ENCODE measurements at regions not wholly inside any gene's neighbourhood (a gene's known extent, or its start where the extent isn't known, plus 50 kb on each side); places are given as distances from the start of the nearest gene placed in this dataset.
"Not testable (repeated sequence)": the region's sequence is repeated elsewhere in the genome, so short reads cannot be mapped to it uniquely, and the experiment has no call there.

GRCh38 chr10:3875842-3876235, 90.8 kb upstream of the KLF6 start:
- no peaks in the 10 kb centered on the region for H3K27me3 Mint-ChIP-seq (ENCODE audit: unreplicated experiment)
- no peak overlapping the region for H3K4me3 Mint-ChIP-seq (ENCODE audit: low read depth, unreplicated experiment)
- CTCF ChIA-PET, result no interaction called here
- H3K4me1 Mint-ChIP-seq (ENCODE audit: low read depth, unreplicated experiment), result peaks cover 55% of the 10 kb centered on the region
- intact Hi-C loops (cut with micrococcal nuclease; ENCODE audit: unreplicated experiment), result loop anchor here (1.0 kb wide), 1 partner anchor 47 kb away; no protein-coding TSS in a partner anchor
- BruUV-seq (replicated peaks), result no TSS peak
- DNase-seq, result no peak
- H3K27ac Mint-ChIP-seq (ENCODE audit: unreplicated experiment), result peak overlapping the region; percentile 23
- H3K9me3 Mint-ChIP-seq (ENCODE audit: low read depth, unreplicated experiment), result no peaks in the 10 kb centered on the region
- peaks cover 3% of the 10 kb centered on the region for H3K36me3 Mint-ChIP-seq (ENCODE audit: insufficient read depth, unreplicated experiment)
- TF ChIP-seq, protein P1, sequence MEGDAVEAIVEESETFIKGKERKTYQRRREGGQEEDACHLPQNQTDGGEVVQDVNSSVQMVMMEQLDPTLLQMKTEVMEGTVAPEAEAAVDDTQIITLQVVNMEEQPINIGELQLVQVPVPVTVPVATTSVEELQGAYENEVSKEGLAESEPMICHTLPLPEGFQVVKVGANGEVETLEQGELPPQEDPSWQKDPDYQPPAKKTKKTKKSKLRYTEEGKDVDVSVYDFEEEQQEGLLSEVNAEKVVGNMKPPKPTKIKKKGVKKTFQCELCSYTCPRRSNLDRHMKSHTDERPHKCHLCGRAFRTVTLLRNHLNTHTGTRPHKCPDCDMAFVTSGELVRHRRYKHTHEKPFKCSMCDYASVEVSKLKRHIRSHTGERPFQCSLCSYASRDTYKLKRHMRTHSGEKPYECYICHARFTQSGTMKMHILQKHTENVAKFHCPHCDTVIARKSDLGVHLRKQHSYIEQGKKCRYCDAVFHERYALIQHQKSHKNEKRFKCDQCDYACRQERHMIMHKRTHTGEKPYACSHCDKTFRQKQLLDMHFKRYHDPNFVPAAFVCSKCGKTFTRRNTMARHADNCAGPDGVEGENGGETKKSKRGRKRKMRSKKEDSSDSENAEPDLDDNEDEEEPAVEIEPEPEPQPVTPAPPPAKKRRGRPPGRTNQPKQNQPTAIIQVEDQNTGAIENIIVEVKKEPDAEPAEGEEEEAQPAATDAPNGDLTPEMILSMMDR (IDR thresholded peaks at IDR 0.05; ENCODE audit: unreplicated experiment), result no peak

DNA sequence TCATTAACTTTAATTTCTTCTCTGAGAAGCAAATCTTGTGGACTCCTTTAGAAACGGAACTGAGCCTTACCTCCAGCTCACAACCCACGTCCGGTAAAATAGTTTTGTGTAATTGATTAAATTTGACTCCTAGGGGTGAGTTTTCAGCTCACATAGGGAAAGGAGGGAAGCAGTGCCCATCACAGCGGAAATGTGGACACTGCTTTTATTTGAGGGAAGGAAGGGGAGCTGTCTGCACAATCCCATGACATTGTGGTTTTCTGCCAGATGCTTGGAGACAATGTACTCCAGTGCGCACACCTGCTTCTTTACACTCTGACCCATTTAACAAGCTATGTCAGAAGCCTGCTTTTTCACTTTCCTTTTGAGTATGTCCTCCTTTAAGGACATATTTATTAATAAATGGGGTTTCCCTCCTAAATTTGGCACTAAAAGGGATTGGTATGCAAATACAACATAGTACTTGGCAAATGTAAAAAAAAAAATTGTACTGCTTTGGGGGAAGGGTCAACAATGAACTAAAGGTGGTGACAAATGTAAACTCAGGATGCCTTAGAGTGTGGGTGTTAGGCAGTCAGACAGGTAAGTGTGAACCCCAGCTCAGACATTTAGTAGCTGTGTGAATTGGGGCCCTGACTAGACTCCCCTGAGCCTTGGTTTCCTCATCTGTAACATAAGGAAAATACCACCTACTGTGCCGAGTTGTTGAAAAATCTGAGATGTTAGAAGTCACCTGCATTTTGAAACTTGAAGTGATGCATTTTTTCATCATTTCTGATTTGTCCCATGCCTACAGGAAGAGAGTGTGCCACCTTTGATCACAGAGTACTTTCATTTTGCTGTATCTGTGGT, 90.2 kb upstream of the KLF6 start:
- Mint-ChIP-seq H3K9me3 (ENCODE audit: low read depth, unreplicated experiment) (no peaks in the 10 kb centered on the region), H3K4me1 (ENCODE audit: low read depth, unreplicated experiment) (peaks cover 51% of the 10 kb centered on the region), H3K36me3 (ENCODE audit: insufficient read depth, unreplicated experiment) (peaks cover 3% of the 10 kb centered on the region), H3K27ac (ENCODE audit: unreplicated experiment) (peak overlapping the region; percentile 23), H3K27me3 (ENCODE audit: unreplicated experiment) (no peaks in the 10 kb centered on the region), H3K4me3 (ENCODE audit: low read depth, unreplicated experiment) (no peak overlapping the region)
- no peak for DNase-seq
- intact Hi-C loops (cut with micrococcal nuclease; ENCODE audit: unreplicated experiment), result no loop called here
- TF ChIP-seq, protein P1 (IDR thresholded peaks at IDR 0.05; ENCODE audit: unreplicated experiment), result no peak
- CTCF ChIA-PET, result interaction anchor here (0.5 to 0.8 kb wide), 3 partner anchors 14 to 334 kb away, joined by 3 to 5 read pairs (median 3); no protein-coding TSS in a partner anchor
- no TSS peak for BruUV-seq (replicated peaks)

GRCh38 chr10:3874610-3874989, 89.6 kb upstream of the KLF6 start:
- H3K9me3 Mint-ChIP-seq (ENCODE audit: low read depth, unreplicated experiment); intact Hi-C loops (cut with micrococcal nuclease; ENCODE audit: unreplicated experiment); BruUV-seq (replicated peaks); DNase-seq; H3K27me3 Mint-ChIP-seq (ENCODE audit: unreplicated experiment); H3K36me3 Mint-ChIP-seq (ENCODE audit: insufficient read depth, unreplicated experiment); H3K4me3 Mint-ChIP-seq (ENCODE audit: low read depth, unreplicated experiment): not testable (repeated sequence)
- CTCF ChIA-PET, result interaction anchor here (0.6 kb wide), 1 partner anchor 333 kb away, joined by 3 read pairs; no protein-coding TSS in a partner anchor
- peak overlapping the region; percentile 81 for H3K27ac Mint-ChIP-seq (ENCODE audit: unreplicated experiment)
- H3K4me1 Mint-ChIP-seq (ENCODE audit: low read depth, unreplicated experiment), result peaks cover 48% of the 10 kb centered on the region

GRCh38 chr10:3873728-3874461, 88.9 kb upstream of the KLF6 start:
- no TSS peak for BruUV-seq (replicated peaks)
- no peak overlapping the region for H3K4me3 Mint-ChIP-seq (ENCODE audit: low read depth, unreplicated experiment)
- DNase-seq, result no peak
- TF ChIP-seq, protein P1 (IDR thresholded peaks at IDR 0.05; ENCODE audit: unreplicated experiment), result no peak
- H3K4me1 Mint-ChIP-seq (ENCODE audit: low read depth, unreplicated experiment), result peaks cover 50% of the 10 kb centered on the region
- CTCF ChIA-PET, result no interaction called here
- no peaks in the 10 kb centered on the region for H3K27me3 Mint-ChIP-seq (ENCODE audit: unreplicated experiment)
- intact Hi-C loops (cut with micrococcal nuclease; ENCODE audit: unreplicated experiment), result no loop called here
- no peaks in the 10 kb centered on the region for H3K9me3 Mint-ChIP-seq (ENCODE audit: low read depth, unreplicated experiment)
- peaks cover 10% of the 10 kb centered on the region for H3K36me3 Mint-ChIP-seq (ENCODE audit: insufficient read depth, unreplicated experiment)
- H3K27ac Mint-ChIP-seq (ENCODE audit: unreplicated experiment), result peak overlapping the region; percentile 81

All from Calu3 (cell line).